ENCODE measurements at regions not wholly inside any gene's neighbourhood (a gene's known extent, or its start where the extent isn't known, plus 50 kb on each side); places are given as distances from the start of the nearest gene placed in this dataset.

DNA sequence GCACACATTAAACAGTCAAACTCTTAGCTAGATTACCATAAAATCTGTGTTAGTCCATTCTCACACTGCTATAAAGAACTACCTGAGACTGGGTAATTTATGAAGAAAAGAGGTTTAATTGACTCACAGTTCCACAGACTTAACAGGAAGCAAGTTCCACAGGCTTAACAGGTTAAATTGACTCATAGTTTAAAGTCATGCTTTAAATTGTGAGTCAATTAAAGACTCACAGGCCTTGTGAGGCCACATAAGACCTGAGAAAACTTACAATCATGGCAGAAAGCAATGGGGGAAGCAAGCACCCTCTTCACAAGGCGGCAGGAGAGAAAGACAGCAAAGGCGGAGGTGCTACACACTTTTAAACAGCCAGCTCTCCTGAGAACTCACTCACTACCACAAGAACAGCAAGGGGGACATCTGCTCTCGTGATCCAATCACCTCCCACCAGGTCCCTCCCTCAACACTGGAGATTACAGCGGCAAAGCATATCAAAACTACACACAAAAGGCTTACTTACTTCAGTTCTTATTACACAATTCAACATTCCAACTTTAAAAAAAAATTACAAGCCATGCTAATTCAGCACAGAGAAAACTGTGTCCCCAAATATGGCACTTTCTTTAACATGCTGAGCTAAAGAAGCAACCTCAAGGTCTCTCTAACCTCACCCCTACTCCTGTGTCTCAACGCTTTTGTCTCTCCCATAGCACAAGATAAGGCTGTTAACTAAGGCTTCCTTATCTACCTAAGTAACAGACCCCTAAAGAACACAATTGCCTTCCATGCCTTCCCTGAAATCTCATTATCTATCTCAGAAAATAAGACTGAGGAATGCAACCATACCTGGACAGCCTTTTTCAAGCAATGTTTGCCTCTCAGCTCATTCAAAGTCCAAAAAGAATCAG is 805.1 kb downstream of the NR2F1-AS1 start:
- TF ChIP-seq, protein P1, sequence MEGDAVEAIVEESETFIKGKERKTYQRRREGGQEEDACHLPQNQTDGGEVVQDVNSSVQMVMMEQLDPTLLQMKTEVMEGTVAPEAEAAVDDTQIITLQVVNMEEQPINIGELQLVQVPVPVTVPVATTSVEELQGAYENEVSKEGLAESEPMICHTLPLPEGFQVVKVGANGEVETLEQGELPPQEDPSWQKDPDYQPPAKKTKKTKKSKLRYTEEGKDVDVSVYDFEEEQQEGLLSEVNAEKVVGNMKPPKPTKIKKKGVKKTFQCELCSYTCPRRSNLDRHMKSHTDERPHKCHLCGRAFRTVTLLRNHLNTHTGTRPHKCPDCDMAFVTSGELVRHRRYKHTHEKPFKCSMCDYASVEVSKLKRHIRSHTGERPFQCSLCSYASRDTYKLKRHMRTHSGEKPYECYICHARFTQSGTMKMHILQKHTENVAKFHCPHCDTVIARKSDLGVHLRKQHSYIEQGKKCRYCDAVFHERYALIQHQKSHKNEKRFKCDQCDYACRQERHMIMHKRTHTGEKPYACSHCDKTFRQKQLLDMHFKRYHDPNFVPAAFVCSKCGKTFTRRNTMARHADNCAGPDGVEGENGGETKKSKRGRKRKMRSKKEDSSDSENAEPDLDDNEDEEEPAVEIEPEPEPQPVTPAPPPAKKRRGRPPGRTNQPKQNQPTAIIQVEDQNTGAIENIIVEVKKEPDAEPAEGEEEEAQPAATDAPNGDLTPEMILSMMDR (IDR thresholded peaks at IDR 0.05; ENCODE audit: insufficient read depth, low read length) = no peak
- TF ChIP-seq POLR2AphosphoS5 (IDR thresholded peaks at IDR 0.05; ENCODE audit: low read depth) (no peak), GABPA (IDR thresholded peaks at IDR 0.05; ENCODE audit: low read depth) (no peak), SPI1 (IDR thresholded peaks at IDR 0.05; ENCODE audit: borderline replicate concordance, low read depth) (no peak)
- TF ChIP-seq, protein P2, sequence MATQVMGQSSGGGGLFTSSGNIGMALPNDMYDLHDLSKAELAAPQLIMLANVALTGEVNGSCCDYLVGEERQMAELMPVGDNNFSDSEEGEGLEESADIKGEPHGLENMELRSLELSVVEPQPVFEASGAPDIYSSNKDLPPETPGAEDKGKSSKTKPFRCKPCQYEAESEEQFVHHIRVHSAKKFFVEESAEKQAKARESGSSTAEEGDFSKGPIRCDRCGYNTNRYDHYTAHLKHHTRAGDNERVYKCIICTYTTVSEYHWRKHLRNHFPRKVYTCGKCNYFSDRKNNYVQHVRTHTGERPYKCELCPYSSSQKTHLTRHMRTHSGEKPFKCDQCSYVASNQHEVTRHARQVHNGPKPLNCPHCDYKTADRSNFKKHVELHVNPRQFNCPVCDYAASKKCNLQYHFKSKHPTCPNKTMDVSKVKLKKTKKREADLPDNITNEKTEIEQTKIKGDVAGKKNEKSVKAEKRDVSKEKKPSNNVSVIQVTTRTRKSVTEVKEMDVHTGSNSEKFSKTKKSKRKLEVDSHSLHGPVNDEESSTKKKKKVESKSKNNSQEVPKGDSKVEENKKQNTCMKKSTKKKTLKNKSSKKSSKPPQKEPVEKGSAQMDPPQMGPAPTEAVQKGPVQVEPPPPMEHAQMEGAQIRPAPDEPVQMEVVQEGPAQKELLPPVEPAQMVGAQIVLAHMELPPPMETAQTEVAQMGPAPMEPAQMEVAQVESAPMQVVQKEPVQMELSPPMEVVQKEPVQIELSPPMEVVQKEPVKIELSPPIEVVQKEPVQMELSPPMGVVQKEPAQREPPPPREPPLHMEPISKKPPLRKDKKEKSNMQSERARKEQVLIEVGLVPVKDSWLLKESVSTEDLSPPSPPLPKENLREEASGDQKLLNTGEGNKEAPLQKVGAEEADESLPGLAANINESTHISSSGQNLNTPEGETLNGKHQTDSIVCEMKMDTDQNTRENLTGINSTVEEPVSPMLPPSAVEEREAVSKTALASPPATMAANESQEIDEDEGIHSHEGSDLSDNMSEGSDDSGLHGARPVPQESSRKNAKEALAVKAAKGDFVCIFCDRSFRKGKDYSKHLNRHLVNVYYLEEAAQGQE (IDR thresholded peaks at IDR 0.05; ENCODE audit: insufficient replicate concordance, low read depth) = no peak

All from HL-60 (cell line).